GM21390 (cell line): ENCODE measurements at regions not wholly inside any gene's neighbourhood (a gene's known extent, or its start where the extent isn't known, plus 50 kb on each side); places are given as distances from the start of the nearest gene placed in this dataset.
"Not testable (repeated sequence)": the region's sequence is repeated elsewhere in the genome, so short reads cannot be mapped to it uniquely, and the experiment has no call there.

Experiments
- ATAC-seq: cut with Tn5 transposase; IDR thresholded peaks from one replicate; pipeline ENCODE4 v1.9.1; 2021; ENCODE audit not compliant: unreplicated experiment

DNA sequence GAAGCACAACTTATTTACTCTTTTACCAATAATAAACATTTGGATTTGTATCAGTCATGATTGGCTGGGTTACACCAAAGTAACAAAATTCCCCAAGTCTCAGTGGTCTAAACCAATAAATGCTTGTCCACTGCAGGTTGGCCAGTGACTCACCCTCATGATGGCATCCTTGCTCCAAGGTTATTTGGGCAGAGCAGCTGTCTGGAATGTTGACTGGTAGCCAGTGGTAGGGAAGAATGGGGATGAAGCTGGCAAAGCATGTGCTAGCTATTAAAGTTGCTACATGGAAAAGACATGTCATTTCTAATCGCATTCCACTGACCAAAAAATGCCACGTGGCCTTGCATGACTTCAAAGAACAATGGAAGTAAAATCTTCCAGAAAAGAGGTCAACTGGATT lies 1168.7 kb upstream of the CELF2 start:
- ATAC-seq = no peak

DNA sequence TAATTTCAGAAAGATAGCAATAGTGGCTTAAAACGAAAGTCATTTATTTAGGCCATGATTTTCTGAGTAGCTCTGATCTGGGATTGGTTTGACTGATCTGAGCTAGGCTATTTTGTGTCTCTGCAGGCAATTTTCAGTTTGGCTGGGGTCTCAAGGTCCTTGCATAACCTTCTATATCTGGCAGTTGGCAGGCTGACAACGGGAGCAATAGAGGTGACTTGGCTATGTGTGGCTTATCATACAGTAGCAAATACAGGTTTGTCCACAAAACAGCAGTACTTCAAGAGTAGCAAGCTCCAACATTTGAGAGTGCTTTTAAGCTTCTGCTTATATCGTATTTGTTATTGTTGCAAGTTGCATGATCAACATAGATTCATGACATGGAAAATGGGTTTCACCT lies 1167.3 kb upstream of the CELF2 start:
- ATAC-seq = no peak

DNA sequence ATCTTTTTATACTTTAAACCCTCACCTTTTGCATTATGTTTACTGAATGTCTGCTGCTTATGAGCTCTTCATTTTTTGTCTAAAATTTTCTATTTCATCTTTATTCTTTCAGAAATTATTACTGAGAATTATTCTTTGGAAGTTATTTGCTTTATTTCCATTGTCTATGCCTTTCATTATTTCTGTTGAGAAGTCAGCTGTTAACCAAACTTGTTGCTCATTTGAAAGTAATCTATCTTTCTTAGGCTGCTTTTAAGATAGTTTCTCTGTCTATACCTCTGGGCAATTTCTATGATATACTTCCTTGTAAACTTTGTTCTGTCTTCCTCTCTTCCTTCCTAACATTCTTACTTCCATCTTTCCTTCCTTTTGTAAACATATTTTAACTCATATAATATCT lies 1165.9 kb upstream of the CELF2 start:
- ATAC-seq = no peak

DNA sequence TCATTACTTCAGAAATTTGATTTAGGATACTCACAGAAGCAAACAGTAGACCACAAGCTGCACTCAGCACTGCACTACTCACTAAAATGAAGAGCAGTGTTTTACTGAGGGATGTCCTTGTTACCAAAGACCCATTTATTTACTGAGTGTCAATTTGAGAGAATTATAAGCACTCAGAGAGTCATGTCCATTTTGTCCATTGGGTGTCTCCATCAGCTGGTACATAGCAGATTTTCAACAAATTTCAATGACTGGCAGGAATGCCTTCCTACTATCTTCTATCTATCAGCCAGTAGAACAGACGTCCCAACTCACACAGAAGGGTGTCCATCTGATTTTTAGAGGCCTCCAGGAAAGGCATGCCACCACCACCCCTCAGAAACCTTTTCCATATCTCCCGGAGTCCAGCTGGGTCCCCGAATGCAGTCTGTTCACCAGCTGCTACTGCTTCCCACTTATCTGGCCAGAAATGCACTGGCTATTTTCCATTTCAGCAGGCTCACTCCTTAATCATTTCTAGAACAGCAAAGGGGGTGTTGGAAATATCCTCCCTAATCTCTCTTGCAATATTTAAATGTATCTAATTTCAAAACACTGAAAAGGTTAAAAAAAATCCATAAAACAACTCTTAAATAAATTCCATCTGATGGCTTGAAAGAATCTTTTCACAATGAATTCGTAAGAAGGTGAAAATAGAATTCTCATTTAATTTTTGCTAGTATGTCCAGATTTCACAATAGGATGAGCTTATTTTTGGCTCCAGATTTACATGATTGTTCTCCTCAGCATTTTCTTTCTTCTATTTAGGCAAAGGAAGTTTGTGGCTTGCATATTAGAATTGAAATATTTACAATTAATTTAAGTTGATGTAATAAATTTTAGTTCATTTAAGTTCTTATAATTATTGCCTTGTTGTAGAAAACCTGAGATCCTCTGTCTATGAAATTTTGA lies 1164.0 kb upstream of the CELF2 start:
- ATAC-seq = no peak

DNA sequence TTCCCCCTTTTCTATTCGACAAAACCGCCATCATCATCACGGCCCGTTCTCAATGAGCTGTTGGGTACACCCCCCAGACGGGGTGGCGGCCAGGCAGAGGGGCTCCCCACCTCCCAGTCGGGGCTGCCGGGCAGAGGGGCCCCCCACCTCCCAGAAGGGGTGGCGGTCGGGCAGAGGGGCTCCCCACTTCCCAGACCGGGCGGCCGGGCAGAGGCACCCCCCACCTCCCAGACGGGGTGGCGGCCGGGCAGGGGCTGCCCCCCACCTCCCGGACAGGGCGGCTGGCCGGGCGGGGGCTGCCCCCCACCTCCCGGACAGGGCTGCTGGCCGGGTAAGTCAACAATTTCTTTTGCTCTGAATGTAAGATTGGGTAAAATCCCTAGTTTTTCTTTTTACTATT lies 1162.2 kb upstream of the CELF2 start:
- ATAC-seq = not testable (repeated sequence)

DNA sequence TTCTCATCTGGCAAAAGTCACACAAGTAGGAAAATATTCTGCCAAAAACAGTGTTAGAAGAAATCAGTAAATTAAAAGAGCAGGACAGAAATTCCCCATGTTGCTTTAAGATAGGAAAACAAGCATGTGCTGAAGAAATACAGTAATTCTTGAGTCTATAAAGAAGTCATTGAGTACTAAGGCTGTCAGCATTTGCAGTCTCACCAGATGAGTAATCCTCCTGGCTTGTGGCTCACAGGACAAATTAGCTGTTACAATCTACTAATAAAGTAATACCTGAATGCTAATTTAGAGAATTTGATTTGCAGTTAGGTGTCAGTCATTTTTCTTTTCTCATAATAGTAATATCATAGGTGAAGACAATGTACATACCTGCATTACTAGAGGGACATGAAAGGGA lies 1158.9 kb upstream of the CELF2 start:
- no peak for ATAC-seq

DNA sequence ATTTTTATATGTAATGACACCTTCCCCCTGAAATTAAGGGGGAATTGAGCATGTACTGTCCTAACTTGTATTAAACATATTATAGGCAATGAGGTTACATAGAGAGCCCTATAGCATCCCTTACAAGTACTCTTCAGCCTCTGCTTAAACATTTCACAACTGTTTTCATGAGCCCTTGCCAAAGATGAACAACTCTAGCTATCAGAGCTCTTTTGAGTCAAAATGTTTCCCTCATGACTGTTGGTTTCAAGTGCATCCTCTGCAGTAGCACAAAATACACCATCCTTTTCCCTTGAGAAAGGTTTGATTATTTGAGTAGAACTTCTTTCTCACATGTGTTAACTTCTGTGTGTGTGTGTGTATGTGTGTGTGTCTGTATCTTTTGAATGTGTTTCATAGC lies 1157.6 kb upstream of the CELF2 start:
- no peak for ATAC-seq

DNA sequence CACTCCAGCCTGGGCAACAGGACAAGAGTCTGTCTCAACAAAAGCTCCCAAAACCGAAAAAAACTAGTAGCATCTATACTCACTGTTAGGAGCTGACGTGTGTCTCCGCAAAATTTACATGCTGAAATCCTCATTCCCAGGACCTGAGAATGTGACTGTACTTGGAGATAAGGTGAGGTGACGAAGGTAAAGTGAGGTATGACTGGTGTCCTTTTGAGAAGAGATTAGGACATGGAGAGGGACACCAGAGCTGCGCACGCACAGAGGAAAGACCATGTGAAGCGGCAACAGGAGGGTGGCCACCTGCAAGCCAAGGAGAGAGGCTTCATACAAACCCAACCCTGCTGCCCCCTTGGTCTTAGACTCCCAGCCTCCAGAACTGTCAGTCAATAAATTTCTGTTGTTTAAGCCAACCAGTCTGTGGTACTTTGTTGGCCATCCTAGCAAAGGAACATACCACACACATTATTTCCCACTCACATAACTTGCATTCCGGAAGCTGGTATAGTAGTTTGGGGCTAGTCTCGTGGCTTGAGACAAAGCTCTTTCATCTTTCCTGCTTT lies 1154.0 kb upstream of the CELF2 start:
- ATAC-seq = no peak

DNA sequence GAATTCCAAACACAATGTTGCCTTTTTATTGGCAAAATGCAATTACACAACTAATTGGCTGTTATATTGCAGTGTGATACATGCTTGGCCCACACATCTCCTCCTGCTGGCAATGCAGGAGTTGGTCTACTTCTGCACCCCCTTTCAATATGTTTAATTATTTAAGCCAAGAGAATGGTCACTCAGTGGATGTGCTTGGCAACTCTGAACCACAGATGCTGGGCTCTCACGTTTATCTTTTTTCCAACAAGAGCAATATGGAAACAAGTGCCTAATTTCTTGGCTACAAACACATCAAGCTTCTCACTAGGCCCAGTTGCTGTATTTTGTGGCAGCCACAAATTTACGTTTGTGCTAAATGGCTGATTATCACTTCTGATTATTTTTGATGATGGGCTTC lies 1149.2 kb upstream of the CELF2 start:
- no peak for ATAC-seq

DNA sequence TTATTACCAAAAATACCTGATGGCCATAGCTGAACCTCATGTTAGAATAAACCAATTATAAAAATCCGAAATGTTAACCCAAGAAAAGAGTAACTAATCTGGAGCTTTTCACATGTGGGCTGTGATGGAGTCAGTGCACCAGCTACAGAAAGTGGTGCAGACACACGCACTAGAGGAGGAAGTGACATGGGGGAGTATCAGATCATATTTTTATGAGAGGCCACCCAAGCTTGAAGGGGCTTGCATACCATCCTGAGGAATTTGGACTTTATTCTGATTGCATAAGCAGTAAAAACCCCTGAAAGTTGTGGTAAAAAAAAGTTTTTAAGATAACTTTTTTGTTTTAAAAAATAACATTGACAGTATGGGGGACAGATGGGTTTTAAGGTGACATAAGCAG lies 1148.5 kb upstream of the CELF2 start:
- no peak for ATAC-seq

DNA sequence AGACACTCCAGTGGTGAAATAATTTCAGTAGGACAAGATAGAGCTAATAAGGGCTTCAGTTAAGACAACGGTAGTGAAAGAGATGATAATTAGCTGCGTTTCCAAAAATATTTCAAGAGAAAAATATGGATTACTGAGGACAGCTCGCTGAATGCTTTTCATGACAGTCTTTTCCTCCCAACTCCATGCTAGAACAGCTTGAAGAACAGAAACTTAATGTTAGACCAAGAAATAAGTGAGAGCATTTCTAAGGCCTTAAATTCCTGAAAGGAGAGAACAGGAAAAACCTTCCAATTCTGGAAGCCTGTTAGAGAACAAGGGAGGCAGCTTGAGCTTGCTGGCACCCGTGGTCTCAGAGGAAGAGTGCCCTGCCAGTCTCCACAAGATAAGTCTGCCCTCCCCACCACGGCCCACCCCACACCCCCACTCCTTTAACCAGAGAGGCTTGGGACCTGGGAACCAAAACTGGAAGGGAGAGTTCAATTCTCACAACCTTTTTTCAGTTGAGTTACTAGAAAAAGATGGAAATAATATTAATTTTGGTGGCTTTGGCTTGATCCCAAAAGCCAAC lies 1148.0 kb upstream of the CELF2 start:
- ATAC-seq = no peak

DNA sequence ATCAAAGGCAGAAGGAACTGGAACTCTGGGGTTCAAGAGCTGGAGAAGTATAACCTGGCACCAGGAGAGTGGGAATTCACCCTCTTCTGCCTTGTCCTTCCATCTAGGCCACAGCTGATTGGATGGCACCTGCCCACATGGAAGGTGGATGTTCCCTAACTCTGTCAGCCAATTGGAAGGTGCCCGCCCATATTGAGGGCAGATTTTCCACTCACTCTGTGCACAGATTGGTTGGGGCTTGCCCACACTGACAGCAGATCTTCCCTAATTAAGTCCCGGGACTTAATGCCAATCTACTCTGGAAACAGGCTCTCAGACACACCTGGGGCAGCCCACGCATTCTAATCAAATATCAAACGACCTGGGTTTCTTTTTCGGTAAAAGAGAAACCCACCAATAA lies 1142.3 kb upstream of the CELF2 start:
- no peak for ATAC-seq

DNA sequence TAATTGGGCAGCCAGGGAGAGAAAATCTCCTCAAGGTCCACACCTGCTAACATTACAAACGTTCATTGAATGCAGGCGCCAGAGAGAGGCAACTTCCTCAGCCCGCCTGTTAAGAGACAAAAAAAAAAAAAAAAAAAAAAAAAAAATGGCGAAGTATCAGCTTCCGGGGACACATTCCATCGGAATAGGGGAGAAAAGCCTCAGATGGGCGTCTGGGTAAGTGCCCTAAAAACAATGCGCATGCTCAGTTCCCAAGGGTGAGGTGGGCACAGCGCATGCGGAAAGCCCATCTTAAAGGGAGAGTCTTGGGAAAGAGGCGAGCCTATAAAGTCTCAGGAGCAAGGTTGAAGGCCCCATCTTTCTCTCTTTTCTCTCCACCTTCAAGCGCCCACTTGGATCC lies 1139.7 kb upstream of the CELF2 start:
- no peak for ATAC-seq

DNA sequence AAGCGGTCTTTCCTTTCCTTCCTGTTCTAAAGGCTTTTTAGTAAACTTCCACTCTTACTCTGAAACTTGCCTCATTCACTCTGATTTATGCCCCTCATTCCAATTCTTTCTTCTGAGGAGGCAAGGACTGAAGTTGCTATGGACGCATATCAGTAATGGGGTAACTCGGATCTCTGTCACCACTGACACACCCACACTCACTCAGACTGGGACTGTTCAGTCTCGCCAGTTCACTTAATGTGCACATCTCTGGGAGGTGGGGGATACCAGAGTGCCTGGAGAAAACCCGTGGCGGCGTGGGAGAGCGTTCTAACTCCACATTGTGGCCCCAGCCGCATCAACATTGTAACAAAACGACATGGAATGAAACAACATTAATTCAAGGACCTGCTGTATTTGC lies 1139.3 kb upstream of the CELF2 start:
- ATAC-seq = no peak

DNA sequence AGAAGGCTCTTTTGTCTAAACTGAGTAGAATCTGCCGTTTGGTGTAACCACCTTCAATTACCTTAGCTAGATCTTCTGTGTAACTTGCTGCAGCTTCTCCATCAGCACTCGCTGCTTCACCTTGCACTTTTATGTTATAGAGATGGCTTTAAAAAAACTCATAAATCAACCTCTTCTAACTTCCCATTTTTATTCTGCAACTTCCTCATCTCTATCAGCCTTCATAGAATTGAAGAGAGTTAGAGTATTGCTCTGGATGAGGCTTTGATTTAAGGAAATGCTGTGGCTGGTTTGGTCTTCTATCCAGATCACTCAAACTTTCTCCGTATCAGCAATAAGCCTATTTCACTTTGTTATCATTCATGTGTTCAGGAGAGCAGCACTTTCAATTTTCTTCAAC lies 1131.9 kb upstream of the CELF2 start:
- no peak for ATAC-seq

DNA sequence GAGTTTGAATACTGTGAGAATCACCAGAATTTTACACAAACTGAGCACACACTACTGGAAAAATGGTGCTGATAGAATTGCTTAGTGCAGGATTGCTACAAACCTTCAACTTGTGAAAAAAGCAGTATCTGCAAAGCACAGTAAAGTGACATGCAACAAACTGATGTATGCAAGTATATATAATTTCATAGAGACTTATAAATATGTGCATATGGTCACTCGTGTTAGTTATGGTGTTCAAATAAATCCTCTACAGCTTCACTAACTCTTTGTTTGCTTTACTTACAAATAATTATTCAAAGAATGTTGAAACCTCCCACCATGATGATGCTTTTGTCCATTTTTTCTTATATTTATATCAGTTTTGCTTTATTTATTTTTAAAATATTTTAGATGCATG lies 1130.9 kb upstream of the CELF2 start:
- ATAC-seq = no peak

DNA sequence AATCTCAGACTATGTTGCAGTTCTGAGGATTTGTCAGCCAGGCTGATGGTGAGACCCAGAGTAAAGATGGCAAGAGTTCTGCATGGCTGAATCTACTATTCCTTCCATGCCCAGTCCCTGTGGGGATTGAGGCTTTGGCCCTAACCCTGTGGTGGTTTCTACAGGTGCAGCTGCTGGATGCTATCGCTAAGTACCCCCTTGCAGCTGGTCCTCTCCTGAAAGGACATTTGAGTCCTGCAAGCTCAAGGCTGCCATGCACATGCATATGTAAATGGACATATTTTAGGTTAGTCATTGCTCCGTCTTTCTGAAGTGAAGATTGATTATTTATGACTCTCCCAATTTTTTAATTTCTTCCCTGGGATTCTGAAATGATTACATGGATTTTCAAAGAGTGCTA lies 1122.2 kb upstream of the CELF2 start:
- ATAC-seq = no peak

DNA sequence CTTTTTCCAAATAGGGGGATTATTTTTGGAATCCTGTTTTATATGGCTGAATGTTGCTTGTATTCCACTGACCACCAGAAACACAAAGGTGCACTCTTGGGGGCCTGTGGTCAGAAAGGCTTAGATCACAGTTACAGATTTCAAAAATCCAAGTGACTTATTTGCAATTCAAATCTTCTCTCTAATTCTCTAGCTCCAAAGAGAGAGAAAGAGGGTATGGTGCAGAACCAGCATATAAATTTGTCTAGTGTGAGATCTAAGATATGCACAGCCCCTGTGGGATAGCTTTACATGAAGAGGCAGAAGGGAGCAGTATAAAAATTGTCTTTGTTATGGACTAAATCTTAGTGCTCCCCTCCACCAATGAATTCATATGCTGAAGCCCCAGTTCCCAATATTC lies 1121.7 kb upstream of the CELF2 start:
- ATAC-seq = no peak

DNA sequence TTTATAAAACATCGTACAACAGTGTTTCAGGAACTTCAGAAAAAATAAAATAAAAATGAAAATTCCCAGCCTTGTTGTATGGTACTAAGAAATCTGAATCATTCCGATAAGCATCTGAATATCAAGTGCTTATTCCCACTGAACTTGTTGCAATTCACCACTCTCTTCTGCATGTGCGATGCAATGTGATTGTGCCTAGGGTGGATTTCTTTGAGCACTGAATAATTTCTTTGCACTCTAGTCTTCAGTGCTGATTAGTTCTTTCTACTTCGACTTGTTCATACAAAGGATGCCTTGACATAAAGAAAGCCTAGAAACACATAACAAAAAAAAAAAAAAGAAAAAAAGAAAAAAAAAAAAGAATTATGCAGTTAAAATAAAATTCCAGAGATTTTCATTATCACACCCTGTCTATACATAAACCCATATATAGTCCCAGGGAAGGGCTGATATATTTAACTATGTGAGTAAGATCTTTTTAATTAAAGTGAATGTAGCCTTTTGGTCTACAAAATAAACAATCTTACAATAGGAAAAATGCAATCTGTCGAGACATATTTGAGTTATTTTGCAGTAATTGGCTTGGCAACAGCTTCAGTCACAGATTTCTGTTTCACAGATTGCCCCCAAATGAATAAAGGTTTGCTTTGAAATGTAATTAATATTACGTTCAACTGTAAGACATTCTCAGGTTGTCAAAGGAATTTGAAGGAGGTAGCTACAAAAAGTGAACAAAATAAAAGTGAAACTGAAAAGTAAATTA lies 1118.9 kb upstream of the CELF2 start:
- no peak for ATAC-seq

DNA sequence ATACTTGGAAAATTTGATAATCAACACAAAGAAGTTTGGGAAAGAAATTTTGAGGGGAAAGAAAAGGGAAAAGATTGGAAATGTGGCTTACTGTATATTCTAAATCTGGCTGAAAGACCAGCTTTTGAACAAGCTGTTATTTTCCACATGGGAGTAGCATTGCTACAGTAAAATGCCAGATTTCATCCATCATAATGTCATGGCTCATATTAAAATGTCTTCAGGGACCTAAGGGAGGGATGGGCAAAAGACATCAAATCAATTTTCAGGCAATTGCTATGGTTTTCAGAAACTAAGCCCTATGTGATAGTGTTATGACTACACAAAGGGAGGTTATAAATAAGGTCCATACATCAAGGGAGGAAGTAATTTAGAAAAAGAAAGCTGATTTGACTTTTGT lies 1116.9 kb upstream of the CELF2 start:
- ATAC-seq = no peak

DNA sequence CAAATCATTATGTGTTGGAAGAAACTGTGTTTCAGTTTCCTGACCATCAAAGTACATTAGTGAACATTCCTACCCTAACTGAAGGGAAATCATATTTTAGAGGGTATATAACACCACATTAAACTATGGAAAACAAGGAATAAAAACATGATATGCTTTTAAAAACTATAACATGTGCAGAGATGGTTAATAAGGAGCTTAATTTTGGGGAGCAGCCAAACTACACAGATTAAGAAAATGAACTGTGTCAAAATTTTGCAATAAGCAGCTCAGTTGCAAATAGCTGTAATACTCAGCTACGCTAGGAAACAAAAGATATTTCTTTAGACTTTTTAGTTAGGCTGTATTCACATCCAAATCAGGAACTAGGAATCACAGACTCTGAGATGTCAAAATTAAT lies 1115.7 kb upstream of the CELF2 start:
- ATAC-seq = no peak

DNA sequence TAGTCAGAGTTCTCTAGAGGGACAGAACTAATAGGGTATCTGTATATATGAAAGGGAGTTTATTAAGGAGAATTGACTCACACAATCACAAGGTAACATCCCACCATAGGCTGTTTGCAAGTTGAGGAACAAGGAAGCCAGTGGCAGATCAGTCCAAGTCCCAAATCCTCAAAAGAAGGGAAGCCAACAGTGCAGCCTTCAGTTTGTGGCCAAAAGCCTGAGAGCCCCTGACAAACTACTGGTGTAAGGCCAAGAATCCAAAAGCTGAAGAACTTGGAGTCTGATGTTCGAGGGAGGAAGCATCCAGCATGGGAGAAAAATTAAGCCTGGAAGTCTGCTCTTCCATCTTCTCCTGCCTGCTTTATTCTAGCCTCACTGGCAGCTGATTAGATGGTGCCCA lies 1107.2 kb upstream of the CELF2 start:
- ATAC-seq = no peak
